ENCODE measurements at regions not wholly inside any gene's neighbourhood (a gene's known extent, or its start where the extent isn't known, plus 50 kb on each side); places are given as distances from the start of the nearest gene placed in this dataset.
"Not testable (repeated sequence)": the region's sequence is repeated elsewhere in the genome, so short reads cannot be mapped to it uniquely, and the experiment has no call there.

GRCh38 chr12:8282181-8282580 lies 54.8 kb upstream of the FAM90A1 start:
- not testable (repeated sequence) for DNase-seq (ENCODE audit: low read depth in 2 of 2)

DNA sequence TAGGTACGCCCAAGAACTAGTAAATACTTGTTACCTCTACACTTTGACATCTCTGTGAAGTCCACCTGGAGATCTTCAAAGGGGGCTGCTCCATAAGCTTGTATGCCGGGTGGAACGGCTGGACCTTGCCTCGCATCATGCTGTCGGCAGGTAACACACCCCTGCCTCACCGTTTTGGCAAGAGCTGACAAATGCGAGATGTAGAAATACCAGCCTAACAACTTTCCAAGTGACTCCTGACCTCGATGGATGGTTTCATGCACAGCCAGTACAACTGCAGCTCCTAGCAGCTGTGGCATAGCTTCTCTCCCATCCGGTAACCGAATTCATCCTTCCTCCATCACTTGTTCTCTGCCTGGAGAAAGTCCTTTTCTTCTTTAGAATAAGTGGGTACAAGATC lies 58.3 kb upstream of the FAM90A1 start:
- DNase-seq (ENCODE audit: low read depth in 2 of 2), result not testable (repeated sequence)

GRCh38 chr12:8291764-8292163 lies 64.3 kb upstream of the FAM90A1 start:
- DNase-seq (ENCODE audit: low read depth in 2 of 2), result not testable (repeated sequence)

DNA sequence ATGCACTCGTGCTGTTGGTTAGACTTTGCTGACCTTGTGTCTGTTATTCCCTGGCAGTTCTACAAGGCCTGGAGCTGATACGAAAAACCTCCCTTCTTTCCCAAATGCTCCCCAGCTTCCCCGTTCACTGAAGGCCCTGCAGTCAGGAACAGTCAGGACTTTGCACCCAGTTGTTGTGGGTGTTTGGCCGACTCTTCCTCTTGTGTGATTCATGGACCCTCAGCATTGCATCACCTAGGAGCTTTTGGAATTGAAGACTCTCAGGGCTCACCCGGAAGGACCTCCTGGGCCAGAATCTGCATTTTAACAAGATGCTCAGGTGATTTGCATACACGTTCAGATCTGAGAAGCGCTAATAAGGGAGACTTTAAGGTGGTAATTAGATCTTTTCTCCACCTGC lies 67.2 kb upstream of the FAM90A1 start:
- not testable (repeated sequence) for DNase-seq (ENCODE audit: low read depth in 2 of 2)

- not testable (repeated sequence) for DNase-seq (ENCODE audit: low read depth in 2 of 2)
These were observed 81.2 kb upstream of the FAM90A1 start for GRCh38 chr12:8308611-8309010.

GRCh38 chr12:8315997-8316396 lies 88.6 kb upstream of the FAM90A1 start:
- DNase-seq (ENCODE audit: low read depth in 2 of 2), result not testable (repeated sequence)

DNA sequence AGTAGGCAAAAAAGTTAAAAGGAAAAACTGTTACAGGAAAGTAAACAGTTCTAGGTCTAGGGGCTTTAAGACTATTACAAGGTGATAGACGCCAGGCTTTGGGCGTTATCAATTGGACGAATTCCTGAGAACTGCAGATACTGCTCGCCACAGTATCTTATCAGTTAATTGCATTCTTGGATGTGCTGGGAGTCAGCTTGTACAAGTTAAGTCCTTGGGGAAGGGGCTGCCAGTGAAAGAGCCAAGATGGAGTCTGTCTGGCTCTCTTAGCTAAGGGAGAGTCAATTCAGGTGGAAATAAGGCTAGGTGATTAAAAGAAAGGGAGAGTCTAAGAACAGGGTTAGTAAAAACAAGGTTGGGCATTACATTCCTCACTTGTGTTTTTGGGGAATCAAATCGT lies 90.3 kb upstream of the FAM90A1 start:
- DNase-seq (ENCODE audit: low read depth in 2 of 2), result not testable (repeated sequence)

- DNase-seq (ENCODE audit: low read depth in 2 of 2), result peak; percentile 1 to 4
These were observed 92.9 kb upstream of the FAM90A1 start for GRCh38 chr12:8320251-8320730.

- DNase-seq (ENCODE audit: low read depth in 2 of 2), result not testable (repeated sequence)
These were observed 93.5 kb upstream of the FAM90A1 start for GRCh38 chr12:8320791-8321370.

DNA sequence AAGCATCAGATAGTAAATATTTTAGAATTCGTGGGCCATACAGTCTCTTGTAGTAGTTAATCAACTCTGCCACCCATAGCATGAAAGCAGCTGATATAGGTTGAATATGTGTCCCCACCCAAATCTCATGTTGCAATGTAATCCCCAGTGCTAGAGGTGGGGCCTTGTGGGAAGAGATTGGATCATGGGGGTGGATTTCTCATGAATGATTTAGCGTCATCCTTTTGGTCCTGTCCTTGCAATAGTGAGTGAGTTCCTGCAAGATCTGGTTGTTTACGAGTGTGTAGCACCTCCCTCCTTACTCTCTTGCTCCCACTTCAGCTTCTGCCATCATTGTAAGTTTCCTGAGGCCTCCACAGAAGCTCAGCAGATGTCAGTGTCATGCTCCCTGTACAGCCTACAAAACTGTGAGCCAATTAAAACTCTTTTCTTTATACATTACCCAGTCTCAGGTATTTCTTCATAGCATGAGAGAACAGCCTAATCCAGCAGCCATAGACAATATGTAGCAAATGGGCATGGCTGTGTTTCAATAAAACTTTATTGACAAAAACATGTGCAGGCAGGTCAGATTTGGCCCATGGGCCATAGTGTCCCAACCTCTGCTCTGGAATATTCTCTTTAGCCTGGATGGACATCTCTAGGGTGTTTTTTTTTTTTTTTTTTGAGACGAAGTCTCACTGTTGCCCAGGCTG lies 97.9 kb upstream of the FAM90A1 start:
- DNase-seq (ENCODE audit: low read depth in 2 of 2), result not testable (repeated sequence)

- DNase-seq (ENCODE audit: low read depth in 2 of 2), result not testable (repeated sequence)
These were observed 101.4 kb upstream of the FAM90A1 start for GRCh38 chr12:8328835-8329234.

DNA sequence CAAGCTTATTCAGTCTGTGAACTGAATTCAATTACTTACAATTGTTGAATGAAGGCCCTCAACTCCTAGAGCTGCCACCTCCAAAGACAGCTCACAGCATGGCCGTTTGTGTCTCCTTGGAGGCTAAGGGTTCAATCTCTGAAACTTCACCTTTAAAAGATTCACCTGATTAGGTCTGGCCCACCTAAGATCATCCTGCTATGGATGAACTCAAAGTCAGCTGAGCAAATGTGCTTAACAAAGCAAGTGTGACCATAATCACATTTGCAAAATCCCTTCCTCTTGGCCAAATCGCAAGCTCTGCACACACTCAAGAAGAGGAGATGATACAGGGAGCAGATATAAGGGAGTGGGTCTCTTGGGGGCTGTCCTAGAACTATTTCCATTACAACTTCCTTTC lies 105.0 kb upstream of the FAM90A1 start:
- not testable (repeated sequence) for DNase-seq (ENCODE audit: low read depth in 2 of 2)

GRCh38 chr12:8351073-8351472 lies 104.7 kb upstream of the CLEC6A start:
- not testable (repeated sequence) for DNase-seq (ENCODE audit: low read depth in 2 of 2)

DNA sequence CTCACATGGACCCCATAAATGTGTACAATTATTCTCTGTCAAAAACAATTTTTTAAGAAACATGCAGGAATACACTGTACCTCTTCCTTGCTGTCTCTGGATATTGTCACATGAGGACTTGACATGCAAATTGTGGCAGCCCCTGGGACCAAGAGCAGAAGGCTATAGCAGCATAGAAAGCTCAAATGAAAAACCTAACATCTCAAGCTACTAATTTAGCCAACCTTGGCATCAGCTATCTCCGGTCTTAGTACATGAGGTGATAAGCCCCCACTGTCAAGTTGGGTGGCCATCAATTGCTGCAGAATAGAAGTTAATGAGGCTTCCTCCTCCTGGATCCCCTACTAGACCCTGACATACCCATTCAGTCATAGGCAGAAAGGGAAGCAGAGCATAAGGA lies 101.0 kb upstream of the CLEC6A start:
- DNase-seq (ENCODE audit: low read depth in 2 of 2), result not testable (repeated sequence)

DNA sequence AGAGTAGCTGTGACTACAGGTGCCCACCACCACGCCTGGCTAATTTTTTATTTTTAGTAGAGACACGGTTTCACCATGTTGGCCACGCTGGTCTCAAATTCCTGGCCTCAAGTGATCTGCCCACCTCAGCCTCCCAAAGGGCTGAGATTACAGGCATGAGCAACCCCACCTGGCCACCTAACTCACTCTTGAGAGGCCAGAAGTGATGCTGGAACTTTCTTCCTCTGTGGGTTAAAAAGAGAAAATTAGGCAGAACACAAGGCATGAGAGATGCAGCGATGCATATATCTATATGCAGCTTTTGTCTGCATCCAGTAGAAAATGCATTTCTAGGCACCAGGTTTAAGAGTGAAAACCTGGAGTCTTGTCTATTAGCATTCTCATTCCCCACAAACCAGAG lies 100.2 kb upstream of the CLEC6A start:
- DNase-seq (ENCODE audit: low read depth in 2 of 2), result not testable (repeated sequence)

DNA sequence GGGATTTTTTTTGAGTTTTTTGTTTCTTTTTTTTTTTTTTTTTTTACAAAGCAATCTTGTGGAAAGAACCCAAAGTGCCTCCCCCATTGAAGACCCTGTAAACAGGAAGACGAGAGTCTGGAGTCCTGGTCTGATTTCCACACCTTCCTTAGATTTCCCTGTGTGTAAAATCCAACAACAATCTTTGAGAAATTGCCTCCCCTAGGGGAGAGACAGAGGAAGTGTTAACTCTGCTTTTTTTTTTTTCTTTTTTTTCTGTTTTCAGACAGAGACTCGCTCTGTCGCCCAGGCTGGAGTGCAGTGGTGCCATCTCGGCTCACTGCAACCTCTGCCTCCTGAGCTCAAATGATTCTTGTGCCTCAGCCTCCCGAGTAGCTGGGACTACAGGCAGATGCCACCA lies 82.0 kb upstream of the CLEC6A start:
- not testable (repeated sequence) for DNase-seq (ENCODE audit: low read depth in 2 of 2)

- DNase-seq (ENCODE audit: low read depth in 2 of 2), result not testable (repeated sequence)
These were observed 80.6 kb upstream of the CLEC6A start for GRCh38 chr12:8375122-8375521.

DNA sequence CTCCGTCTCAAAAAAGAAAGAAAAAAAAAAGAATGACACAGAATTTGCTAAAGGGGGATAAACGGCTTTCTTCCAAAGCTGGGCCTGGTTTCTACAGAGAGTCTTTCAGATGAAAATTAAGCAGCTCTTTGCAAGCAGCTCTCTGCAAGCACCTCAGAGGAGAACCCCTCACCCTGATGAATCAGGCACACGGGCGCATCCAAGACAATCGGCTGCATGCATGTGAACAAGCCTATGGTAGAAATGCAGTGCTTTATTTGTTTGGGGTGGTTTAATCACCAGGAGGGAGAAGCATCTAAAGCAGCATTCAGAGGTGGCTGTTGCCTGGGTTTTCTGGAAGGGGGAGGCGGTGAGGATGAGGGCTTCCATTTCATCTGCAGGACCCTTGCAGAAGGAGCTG lies 78.0 kb upstream of the CLEC6A start:
- not testable (repeated sequence) for DNase-seq (ENCODE audit: low read depth in 2 of 2)

- not testable (repeated sequence) for DNase-seq (ENCODE audit: low read depth in 2 of 2)
These were observed 73.2 kb upstream of the CLEC6A start for GRCh38 chr12:8382556-8382955.

DNA sequence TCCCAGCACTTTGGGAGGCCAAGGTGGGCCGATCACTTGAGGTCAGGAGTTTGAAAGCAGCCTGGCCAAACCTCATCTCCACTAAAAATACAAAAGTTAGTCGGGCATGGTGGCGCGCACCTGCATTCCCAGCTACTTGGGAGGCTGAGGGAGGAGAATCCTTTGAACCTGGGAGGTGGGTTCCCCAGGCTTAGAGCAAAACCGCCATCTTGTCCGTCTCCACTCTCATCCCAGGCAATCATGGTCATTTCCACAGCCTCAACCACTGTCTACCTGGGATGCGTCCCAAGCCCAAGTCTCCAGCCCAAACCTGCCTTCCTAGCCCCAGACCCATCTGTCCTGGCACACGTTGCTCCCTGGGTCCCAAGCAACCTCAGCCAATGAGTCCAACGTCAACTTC lies 71.1 kb upstream of the CLEC6A start:
- not testable (repeated sequence) for DNase-seq (ENCODE audit: low read depth in 2 of 2)

- not testable (repeated sequence) for DNase-seq (ENCODE audit: low read depth in 2 of 2)
These were observed 70.3 kb upstream of the CLEC6A start for GRCh38 chr12:8385431-8385830.

DNA sequence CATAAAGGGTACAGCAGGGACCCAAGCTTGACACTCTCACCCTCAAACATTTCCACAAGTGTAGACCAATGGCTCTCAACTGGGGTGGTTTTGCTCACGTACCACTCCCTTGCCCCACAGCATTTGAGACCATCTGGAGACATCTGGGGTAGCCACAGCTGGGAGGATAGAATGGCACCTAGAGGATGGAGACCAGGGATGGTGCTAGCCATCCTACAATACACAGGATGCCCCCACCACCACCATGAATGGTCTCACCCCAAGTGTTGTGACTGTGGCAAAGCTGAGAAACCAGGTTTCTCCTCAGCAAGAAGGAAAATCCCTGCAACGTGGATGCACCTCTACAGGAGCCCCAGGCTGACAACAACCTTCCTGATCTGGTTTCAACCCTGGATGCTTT lies 69.1 kb upstream of the CLEC6A start:
- not testable (repeated sequence) for DNase-seq (ENCODE audit: low read depth in 2 of 2)

DNA sequence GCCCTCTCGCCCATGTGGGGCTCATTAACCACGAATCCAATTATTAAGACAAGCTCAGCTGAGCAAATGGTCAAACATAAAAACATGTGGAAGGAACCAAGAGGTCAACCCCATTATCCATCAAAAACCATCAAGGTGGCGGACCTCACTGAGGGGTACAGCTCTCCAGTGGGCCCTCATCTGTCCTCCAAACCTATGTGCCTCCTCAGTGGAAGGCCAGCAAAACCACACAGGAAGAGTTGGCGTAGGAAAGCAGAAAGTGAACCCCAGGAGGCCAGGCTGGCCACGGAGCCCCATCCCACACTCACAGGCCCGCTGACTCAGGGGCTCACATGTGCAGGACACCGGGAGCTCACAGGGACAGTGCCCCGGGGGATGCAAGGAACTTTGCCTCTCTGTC lies 66.5 kb upstream of the CLEC6A start:
- not testable (repeated sequence) for DNase-seq (ENCODE audit: low read depth in 2 of 2)

Measured in activated CD4-positive, alpha-beta T cell treated with anti-CD3 and anti-CD28 coated beads for 24 hours (primary cell).